Embryonic facial prominence (tissue), 1 donor: ENCODE measurements at regions not wholly inside any gene's neighbourhood (a gene's known extent, or its start where the extent isn't known, plus 50 kb on each side); places are given as distances from the start of the nearest gene placed in this dataset.
"Not testable (repeated sequence)": the region's sequence is repeated elsewhere in the genome, so short reads cannot be mapped to it uniquely, and the experiment has no call there.

Source experiments
- DNase-seq: peaks from one replicate; pipeline ENCODE4 v3.0.0-alpha.2; 2016; ENCODE audit errors: extremely low spot score

DNA sequence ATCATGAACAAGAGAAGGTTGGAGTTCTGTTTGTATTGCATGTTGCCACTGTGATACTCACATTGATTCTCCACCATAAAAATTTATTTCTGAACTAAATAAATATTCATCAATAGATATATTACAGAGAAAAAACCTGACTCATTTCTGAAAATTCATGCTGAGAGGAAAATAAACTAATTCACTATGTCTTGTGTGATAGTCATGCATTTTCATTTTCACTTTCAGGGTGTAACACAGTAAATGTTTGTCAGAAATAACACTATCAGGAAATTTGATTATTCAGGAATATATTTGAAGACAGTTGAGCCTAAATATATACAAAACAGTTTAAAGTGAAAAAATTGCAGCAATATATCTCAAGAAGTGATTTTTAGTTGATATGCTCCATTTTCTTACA is 335.2 kb downstream of the KCNJ3 start:
- no peak for DNase-seq

DNA sequence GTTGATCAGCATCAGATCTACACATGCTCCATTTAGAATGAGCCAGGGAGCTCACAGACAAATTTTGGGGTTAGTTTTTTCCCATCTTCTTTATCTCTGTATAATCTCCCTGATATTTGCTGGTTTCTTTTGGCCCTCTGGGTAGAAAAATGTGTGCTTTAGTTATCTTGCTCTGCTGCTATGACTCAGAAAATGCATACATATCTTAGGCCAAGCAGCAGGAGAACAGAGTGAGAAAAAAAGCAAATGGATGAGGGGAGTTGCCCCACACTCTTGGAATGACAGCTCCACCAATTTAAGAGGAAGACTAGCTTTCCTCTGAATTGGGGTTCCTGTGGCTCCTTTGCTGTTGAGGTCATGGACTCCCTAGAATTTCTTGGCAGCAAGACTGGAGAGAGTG is 331.8 kb downstream of the KCNJ3 start:
- no peak for DNase-seq

DNA sequence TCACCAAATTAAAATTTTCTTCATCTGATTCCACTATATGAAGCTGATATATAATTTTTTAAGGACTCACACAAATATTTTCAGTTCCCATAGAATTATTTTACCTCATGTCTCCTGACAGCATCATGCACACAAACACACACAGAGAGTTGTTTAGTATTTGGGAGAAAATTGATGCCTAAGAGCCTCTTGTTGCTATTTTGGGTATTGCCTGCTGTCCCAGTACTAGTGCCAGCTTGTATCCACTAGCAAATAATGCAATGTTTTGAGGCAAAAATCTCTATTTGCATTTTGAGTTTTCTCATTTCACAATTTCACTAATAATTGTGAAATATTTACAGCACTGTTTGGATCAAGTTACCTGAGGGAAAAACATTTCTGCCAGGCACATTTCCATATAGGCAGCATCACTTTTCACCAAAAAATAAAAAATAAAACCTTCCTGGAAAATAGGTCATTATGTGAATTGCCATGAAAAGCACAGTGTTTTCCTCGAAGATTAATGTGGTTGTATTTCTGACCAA is 328.2 kb downstream of the KCNJ3 start:
- no peak for DNase-seq

DNA sequence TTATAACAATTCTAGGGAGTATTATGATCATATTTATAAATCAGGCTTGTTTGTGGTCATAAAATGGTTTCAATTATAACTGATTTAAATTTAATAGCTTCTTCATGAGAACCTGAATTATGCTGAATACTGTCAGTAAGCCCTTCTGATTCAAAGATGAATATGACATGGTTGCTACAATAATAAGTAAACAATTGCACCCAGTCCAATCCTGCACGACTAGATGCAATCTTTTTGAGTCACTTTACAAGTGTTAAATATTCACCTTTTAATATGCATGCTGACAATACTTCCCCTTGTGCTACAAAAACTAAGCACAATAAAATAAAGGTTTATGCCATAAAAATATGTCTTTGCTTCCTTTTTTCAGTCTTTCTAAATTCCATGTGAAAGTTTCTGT is 325.2 kb downstream of the KCNJ3 start:
- DNase-seq: no peak

DNA sequence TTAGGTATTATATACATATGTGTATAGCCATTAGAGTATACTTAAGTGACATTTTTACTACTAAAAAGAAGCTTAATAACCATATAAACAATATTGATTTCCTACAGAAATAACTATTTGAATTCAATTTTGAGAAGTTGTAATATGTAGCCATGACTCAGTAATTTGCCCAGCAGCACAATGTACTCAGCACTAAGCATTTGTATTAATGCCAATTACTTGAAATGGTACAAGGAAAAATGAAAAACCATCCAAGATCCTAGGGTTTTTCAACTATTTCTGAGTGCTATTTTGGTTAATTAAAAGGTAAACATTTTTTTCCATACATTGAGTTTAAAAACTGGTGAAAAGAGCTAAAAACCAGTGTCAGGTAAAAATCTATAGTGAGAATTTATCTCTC is 324.0 kb downstream of the KCNJ3 start:
- DNase-seq: no peak

DNA sequence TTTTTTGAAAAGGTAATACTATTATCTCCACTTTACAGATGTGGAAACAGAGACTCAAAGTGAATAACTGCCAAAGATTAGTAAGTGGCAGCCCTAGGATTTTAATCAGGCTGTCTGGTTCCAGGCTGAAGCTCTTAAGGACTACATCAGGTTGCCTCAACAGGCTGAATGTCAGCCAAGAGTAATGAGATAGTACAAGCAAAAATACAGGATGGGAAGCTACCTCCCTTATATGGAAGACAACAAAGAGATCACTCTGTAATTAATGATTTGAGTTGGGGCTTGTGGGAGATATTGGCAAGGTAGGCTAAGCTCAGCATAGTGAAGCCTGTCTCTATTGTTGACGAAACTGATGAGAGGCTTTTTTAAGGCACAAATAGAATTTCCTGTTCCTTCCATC is 323.1 kb downstream of the KCNJ3 start:
- no peak for DNase-seq

DNA sequence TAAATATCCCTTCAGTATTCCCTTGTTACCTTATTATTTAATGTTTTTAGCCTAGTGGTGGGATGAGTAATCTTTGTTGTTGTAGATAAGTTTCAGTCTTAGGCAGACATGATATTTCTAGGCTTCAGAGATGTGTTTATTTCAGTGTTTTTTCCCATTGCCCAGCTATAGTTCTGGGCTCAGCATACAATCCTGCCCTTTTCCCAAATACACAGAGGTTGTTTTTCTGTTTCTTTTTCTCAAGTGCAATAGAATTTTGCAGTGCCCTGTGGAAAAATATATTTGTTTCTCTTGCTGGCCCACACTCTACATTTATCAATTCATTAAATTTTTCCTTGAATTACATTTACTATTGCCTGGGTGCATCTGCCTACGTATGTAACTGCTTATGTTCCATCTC is 321.8 kb downstream of the KCNJ3 start:
- DNase-seq: no peak

DNA sequence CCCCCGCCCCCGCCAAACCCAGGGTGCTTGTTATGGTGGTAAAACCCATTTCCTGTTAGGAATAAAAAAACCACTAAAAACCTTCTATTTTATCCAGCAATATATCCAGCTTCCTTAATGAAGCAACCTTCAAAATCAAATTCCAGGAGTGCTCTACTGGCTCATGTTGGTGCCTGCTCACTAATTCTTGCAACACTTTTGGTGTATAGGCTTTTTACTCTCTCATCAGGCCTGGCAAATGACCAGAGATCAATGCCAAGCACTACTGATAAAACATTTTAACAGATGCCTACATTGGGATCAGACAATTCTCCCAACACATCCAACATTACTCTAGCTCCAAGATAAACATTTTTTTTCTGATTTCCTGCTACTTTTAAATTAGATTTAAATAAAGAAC is 312.4 kb downstream of the KCNJ3 start:
- DNase-seq: no peak

DNA sequence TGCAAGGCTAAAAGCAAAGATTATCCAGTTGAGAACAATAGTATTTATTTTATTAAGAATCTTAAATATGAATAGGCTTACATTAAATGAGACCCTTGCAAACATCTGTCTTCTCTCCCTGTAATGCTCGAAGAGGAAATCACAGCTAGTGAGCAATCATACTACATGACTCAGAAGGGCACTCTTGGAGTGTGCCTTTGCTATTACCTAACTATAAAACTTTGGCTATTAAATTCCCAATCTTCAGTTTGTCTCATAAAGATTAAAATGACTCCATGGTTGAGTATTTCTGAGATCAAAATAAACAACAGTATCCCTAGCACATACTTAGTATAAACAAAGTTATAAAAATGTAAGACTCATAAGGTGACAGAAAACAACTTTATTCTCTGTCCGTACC is 296.9 kb downstream of the KCNJ3 start:
- DNase-seq: no peak

DNA sequence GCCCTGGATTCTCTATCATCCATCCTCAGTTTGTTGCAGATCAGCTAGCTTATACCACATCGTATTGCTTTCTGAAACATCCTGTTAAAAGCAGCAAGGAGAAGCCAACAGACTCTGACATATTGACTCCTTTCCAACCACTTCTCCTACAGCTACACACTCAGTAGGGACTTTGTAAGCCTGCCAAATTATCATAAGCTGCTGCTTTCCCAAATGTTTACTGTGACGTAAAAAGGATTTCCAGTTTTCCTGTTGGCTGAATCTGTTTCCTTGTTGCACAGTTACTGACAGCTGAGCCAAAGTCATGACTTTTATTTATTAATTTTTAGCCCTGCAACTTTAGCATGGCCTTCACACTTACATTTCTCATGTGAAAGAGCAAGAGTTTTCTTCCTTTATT is 294.3 kb downstream of the KCNJ3 start:
- no peak for DNase-seq

DNA sequence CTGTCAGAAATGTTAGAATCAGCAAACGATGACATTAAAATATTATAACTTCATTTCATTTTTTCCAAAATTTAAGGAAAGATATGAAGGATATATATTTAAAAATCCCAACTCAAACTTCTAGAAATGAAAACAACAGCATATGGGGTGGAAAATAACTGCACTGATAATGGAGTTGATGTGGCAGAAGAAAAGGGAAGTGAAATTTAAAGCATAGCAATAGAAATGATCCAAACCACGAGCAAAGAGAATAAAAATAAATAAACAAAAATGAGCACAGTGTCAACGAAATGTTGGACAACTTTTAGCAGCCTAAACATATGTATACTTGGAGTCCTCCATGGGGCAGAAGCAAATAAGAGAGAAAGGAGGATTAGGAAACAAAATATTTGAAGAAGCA is 280.2 kb downstream of the KCNJ3 start:
- DNase-seq: no peak

DNA sequence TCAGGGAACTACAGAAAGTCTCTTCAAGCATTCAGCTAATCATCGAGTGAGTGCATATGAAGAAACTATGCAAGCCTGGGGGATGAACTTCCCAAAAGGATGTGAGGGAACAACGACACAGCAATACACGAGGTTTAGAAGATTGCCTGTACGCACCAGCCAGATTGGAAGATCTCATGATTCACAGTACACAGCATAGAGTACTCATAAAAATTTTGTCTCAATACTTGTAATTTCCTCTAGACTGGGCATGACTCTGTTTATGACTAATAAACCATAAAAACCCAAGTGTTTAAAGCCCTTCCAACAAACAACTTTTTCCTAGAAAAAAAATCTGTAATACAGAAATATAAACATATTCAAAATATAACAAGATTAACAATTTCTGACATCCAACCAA is 279.7 kb downstream of the KCNJ3 start:
- no peak for DNase-seq

DNA sequence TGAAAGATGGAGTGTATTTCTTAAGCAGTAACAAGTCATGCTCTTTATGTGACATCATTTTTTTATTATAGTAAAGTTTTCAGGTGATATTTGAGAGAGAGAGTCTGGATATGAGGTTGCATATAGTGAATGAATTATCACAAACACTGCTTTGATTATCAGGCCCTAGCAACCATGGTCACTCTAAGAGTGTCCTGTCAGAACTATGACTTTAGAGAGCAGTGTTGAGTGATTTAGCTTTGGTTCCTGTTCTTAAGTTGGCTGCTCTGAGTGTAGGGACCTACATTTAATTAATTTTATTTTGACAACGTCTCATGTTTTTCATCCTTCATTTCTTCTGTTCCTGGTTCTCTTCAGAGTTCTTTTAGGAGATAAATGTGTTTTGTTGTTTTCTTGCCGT is 275.5 kb downstream of the KCNJ3 start:
- DNase-seq: no peak

DNA sequence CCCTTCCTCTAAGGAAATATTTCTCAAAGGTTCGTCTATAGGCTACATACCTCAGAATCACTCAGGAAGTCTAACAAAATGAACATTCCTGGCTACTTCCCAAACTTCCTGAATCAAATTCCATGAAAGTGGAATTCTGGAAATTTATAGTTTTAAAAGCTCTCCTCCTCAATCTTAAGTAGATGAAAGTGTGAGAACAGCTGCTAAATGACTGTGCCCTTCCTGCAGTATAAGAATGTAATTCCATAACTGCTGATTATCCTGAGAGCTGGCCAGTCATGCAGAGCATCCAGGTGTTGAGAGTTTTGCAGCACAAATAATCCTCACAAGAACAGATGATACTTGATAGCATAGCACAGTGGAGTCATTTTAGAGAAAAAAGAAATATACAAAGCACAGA is 265.0 kb downstream of the KCNJ3 start:
- DNase-seq: no peak

DNA sequence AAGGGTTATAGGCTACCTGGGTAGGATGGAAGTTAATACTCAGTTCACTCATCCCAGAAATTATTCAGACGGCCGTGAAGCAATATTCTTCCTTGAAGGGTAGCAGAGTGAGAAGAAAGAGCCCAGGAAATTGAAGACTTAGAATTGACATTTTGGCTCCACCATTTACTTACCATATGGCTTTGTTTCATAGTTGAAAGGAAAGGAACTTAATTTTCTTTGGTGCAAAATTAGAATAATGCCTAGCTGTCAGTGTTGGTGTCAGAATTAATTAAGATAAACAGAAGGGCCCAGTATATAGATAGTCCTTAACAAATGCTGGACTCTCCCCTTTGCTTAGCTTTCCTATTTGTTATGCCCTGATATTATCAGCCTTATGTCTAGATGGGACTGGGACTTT is 263.2 kb downstream of the KCNJ3 start:
- DNase-seq: no peak

DNA sequence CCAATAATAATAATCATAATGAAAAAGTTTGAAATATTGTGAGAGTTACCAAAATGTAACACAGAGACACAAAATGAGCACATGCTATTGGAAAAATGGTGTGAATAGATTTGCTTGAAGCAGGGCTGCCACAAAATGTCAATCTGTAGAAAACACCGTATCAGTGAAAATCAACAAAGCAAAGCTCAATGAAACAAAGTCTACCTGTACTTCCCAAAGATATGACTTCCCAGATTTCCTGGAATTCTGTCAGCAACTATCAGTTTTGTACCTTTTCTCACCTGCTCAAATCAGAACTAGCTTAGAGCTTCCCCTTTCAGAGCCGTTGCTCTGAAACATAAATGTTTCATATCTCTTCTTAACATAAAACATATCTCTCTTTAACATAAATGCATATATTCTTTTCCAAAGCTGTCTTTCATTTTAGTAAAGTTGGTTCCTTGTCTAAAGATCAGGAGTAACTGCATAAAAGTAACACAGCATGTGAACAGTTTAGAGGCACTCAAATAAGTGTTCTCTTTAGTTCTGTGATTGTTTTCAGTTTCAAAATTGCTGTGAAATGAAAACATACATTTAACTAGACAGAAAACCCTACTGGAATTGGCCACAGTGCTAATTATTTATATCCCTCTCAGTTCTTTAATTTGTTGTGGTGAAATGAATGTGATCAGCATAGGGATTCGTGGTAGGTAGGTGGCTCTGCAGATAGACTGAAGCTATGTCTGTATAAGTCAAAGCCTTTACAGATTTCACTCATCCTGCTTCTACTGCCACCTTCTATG is 262.5 kb downstream of the KCNJ3 start:
- no peak for DNase-seq

DNA sequence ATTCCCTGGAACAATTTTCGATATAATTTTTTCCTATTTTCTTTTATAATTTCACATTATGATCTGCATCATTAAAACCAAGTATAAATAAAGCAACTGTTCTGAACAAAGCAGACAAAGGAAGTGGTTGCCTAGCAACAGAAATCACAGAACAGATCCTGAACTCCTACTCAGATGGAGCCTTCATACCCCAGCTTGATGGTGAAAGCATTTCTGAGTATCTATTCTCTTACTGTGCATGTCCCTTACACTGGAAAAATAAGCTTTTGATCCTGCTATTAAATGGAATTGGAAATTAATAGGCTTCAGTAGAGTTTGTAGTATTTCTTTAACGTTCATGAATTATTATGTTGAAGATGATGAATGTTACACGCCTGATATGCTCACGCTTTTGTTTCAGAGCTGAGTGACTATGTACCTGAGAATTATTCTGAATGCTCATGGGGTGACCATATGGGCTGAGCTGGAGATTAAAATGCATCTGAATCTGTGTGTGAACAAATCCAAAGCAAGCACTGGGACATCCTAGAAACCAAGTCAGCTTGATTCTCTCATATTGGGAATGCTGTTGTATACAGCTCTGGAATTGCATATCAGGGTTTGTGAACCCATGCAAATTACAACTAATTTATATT is 254.0 kb downstream of the KCNJ3 start:
- DNase-seq: no peak

DNA sequence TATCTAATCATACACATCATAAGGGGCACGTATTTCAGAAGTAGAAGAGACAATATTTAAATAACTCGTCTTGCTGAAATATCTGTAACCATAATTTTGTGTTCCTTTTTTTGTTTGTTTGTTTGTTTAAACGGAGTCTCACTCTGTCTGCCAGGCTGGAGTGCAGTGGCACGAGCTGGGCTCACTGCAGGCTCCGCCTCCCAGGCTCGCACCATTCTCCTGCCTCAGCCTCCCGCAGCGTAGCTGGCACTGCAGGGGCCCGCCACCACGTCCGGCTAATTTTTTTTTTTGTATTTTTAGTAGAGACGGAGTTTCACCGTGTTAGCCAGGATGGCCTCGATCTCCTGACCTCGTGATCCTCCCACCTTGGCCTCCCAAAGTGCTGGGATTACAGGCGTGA is 248.9 kb downstream of the KCNJ3 start:
- not testable (repeated sequence) for DNase-seq

DNA sequence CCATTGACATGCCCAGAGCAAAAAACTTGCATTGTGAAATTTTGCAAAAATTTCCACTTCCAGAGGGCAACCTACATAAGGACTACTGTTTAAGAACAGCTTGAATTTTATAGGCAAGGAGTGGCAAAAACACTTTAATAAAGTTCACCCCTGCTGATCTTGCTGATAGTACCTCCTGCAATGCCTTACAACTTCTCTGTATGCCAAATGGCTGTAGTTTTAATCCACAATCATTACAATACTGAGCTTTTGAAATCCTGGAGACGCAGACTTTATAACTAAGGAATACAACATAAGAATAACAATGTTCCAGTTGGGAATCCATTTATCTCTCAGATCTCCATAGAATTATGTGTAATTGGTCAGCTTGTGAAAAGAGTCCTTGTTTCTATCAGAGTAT is 247.5 kb downstream of the KCNJ3 start:
- no peak for DNase-seq

DNA sequence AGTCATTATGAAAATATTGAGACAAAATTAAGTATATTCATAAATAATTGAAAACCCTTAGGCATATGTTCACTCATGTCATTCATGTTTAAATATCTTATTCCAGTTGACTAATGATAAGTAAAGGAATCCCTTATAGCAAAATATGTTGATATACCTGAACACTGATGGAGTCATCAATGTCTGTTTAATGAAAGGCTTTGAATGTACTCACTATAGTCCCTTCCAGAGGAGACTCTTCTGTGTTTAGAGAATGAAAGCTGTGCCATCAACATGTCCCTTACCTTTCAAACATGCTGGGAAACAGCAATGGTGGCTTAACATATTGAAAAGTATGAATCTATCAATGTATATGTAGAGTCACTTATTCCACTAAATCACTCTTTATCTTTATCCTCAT is 242.9 kb downstream of the KCNJ3 start:
- no peak for DNase-seq

DNA sequence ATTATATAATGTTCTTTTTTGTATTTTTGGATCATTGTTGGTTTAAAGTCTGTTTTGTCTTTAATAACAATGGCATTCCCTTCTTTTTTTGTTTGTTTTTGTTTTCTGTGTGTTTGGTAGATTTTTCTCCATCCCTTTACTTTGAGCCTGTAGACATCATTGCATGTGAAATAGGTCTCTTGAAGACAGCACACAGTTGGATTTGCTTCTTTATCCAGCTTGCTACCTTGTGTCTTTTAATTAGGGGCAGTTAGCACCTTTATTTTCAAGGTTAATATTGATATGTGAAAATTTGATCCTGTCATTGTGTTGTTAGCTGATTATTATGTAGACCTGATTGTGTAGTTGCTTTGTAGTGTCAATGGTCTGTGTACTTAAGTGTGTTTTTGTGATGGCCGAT is 235.7 kb downstream of the KCNJ3 start:
- DNase-seq: no peak

DNA sequence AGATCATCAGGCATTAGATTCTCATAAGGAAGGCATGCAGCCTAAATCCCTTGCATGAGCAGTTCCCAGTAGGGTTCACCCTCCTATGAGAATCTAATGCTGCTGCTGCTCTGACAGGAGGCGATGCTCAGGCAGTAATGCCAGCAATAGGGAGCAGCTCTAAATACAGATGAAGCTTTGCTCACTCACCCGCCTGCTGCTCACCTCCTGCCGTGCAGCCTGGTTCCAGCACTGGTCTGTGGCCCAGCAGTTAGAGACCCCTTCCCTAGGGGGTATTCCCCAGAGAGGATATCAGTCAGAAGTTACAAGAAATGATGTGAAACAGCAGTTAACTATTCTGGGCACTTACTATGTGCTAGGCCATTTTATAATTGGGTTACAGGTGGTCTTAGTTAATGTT is 226.0 kb downstream of the KCNJ3 start:
- no peak for DNase-seq

DNA sequence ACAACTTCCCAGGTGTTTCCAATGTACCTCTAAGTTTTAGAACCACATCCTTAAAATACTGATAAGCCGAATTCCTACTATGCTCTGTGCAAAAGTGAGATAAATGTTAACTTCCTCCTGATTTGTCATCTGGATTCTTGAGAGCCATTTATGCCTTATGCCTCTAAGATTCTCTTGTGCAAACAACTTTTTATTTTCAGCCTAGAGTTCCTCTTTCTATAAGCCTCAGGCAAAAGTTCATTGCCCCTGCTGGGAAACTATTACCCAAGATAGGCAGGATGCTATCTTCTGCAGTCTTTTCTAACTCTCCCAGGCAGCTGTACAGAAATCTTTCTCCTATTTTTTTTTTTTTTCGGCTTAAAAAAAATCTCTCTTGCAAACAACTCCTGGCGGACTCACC is 216.1 kb downstream of the KCNJ3 start:
- DNase-seq: no peak

DNA sequence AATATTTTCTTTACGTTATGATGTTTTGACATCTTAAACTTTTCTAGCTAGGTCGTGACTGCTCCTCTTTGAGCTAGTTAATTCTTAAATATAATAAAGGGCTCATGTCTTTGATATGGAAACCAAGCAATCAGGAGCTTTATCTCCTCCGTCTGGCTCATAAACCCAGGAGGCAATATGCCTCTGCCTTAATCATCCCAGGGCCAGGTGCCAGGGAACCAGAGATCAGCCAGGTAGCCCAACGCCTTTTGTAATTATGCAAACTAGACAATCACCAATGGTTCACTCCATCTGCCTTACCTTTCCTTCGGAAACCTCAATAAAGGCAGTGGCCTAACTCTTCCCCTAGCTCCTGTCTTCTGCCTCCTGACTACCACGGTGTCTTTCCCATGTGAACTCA is 213.7 kb downstream of the KCNJ3 start:
- no peak for DNase-seq
